Smooth muscle cell (in vitro differentiated cells): ENCODE measurements at regions not wholly inside any gene's neighbourhood (a gene's known extent, or its start where the extent isn't known, plus 50 kb on each side); places are given as distances from the start of the nearest gene placed in this dataset.
A peak's percentile ranks its signal among the peaks of the same experiment; 100 is the strongest.
"Not testable (repeated sequence)": the region's sequence is repeated elsewhere in the genome, so short reads cannot be mapped to it uniquely, and the experiment has no call there.

Experiments
- DNase-seq: peaks from one replicate; lab custom pipeline; 2025; ENCODE audit not compliant: unreplicated experiment; lab: John Stamatoyannopoulos, UW
- H2AFZ ChIP-seq: fragments of 200-600 bp; sonication (generic); 2 replicates; pipeline ENCODE4 v1.6.0; 2016; ENCODE audit warnings: antibody characterized with exemption, low read depth, mild to moderate bottlenecking
- H3F3A ChIP-seq: fragments of 200-600 bp; sonication (generic); 2 replicates; pipeline ENCODE4 v1.6.0; 2017; ENCODE audit warnings: antibody characterized with exemption, low read depth
- H3K27ac ChIP-seq: fragments of 200-600 bp; sonication (generic); 2 replicates; pipeline ENCODE4 v1.5.1; 2016; ENCODE audit warnings: low read depth, mild to moderate bottlenecking
- H3K27me3 ChIP-seq: fragments of 200-600 bp; sonication (generic); 2 replicates; pipeline ENCODE4 v1.6.1; 2016; ENCODE audit warnings: low read depth, mild to moderate bottlenecking
- H3K36me3 ChIP-seq: fragments of 200-600 bp; sonication (generic); 2 replicates; pipeline ENCODE4 v1.5.1; 2016; ENCODE audit warnings: low read depth
- H3K4me1 ChIP-seq: fragments of 200-600 bp; sonication (generic); 2 replicates; pipeline ENCODE4 v1.5.1; 2016; ENCODE audit warnings: low read depth
- H3K4me2 ChIP-seq: fragments of 200-600 bp; sonication (generic); 2 replicates; pipeline ENCODE4 v1.6.0; 2016; ENCODE audit warnings: mild to moderate bottlenecking
- H3K4me3 ChIP-seq: fragments of 200-600 bp; sonication (generic); 2 replicates; pipeline ENCODE4 v1.5.1; 2016; ENCODE audit warnings: mild to moderate bottlenecking
- H3K79me2 ChIP-seq: fragments of 200-600 bp; sonication (generic); 2 replicates; pipeline ENCODE4 v1.6.0; 2016; ENCODE audit warnings: low read depth, mild to moderate bottlenecking
- H3K9ac ChIP-seq: fragments of 200-600 bp; sonication (generic); 2 replicates; pipeline ENCODE4 v1.6.0; 2016; ENCODE audit warnings: low read depth
- H3K9me3 ChIP-seq: fragments of 200-600 bp; sonication (generic); replicated peaks from 2 replicates; pipeline ENCODE4 v1.5.1; 2016; ENCODE audit warnings: low read depth
- H4K20me1 ChIP-seq: fragments of 200-600 bp; sonication (generic); 2 replicates; pipeline ENCODE4 v1.6.0; 2016; ENCODE audit warnings: low read depth
- WGBS: methylation state at CpG from one replicate; pipeline ENCODE4 v1.1.7; 2016; ENCODE audit warnings: low lambda C conversion rate; 5-methylcytosine and 5-hydroxymethylcytosine counted together
- TF ChIP-seq, protein P1 (sequence below): fragments of 200-600 bp; sonication (generic); IDR thresholded peaks from 2 replicates; pipeline ENCODE4 v1.5.1; 2017; ENCODE audit warnings: borderline replicate concordance, mild to moderate bottlenecking, antibody characterized with exemption; ENCODE audit not compliant: insufficient read depth, poor library complexity, severe bottlenecking

DNA sequence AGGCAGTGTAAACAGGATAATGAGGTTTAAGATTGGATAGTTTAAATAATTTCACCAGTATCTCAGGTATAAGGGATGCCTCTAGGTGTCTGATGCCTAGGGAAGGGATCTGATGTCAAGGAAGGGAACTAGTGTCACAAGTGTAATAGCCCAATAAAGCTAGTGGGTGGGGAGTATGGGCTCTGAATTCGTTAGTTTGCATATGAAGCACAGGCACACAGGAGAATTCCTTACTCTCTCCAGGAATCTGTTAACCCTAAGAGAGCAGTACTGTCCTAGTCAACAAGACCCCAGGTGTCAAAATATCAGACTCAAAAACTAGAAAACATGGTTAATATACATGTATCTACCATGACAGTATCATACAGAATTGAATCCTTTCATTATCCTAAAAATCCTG is 352.5 kb upstream of the CYLC2 start:
- 17% methylated on average over 1 of the region's 1 CpG for WGBS
- TF ChIP-seq, protein P1, sequence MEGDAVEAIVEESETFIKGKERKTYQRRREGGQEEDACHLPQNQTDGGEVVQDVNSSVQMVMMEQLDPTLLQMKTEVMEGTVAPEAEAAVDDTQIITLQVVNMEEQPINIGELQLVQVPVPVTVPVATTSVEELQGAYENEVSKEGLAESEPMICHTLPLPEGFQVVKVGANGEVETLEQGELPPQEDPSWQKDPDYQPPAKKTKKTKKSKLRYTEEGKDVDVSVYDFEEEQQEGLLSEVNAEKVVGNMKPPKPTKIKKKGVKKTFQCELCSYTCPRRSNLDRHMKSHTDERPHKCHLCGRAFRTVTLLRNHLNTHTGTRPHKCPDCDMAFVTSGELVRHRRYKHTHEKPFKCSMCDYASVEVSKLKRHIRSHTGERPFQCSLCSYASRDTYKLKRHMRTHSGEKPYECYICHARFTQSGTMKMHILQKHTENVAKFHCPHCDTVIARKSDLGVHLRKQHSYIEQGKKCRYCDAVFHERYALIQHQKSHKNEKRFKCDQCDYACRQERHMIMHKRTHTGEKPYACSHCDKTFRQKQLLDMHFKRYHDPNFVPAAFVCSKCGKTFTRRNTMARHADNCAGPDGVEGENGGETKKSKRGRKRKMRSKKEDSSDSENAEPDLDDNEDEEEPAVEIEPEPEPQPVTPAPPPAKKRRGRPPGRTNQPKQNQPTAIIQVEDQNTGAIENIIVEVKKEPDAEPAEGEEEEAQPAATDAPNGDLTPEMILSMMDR: no peak
- H3K27ac ChIP-seq: no peak overlapping the region

DNA sequence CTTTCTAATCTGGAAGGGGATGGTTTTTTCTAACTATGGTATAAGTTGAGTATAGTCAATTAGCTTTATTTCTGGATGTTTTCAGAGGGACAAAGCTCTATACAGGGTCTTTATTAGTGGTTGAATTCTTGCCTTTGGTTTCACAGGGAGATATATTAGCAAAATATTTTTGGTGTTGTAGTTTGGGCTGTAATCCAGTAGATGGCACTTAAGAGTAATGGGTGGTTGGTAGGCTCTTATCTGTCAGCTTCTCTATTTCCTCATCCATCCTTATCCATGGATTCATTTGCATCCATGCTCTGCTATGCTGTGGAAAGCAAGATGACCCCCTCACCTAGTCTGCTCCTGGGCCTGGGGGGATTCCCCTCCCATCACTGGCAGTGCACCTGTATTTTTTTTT is 363.6 kb upstream of the CYLC2 start:
- Histone ChIP-seq H3F3A (no peaks in the 10 kb centered on the region), H3K36me3 (no peaks in the 10 kb centered on the region), H3K4me1 (no peaks in the 10 kb centered on the region), H3K27ac (no peak overlapping the region), H3K4me2 (no peak overlapping the region), H3K4me3 (no peak overlapping the region), H3K9me3 (no peaks in the 10 kb centered on the region), H4K20me1 (no peaks in the 10 kb centered on the region), H3K9ac (no peak overlapping the region), H2AFZ (no peak overlapping the region), H3K79me2 (no peaks in the 10 kb centered on the region), H3K27me3 (no peaks in the 10 kb centered on the region)
- TF ChIP-seq, protein P1: peak; percentile 16
- DNase-seq: no peak

More for the DNA sequence above, 352.5 kb upstream of the CYLC2 start:
- no peak overlapping the region for H3K9ac ChIP-seq
- no peak for DNase-seq
- no peaks in the 10 kb centered on the region for H4K20me1 ChIP-seq
- no peak overlapping the region for H2AFZ ChIP-seq
- H3F3A ChIP-seq: no peaks in the 10 kb centered on the region
- no peaks in the 10 kb centered on the region for H3K9me3 ChIP-seq
- no peaks in the 10 kb centered on the region for H3K36me3 ChIP-seq
- H3K27me3 ChIP-seq: no peaks in the 10 kb centered on the region
- H3K4me3 ChIP-seq: no peak overlapping the region
- H3K4me1 ChIP-seq: no peaks in the 10 kb centered on the region
- H3K79me2 ChIP-seq: no peaks in the 10 kb centered on the region
- H3K4me2 ChIP-seq: no peak overlapping the region

DNA sequence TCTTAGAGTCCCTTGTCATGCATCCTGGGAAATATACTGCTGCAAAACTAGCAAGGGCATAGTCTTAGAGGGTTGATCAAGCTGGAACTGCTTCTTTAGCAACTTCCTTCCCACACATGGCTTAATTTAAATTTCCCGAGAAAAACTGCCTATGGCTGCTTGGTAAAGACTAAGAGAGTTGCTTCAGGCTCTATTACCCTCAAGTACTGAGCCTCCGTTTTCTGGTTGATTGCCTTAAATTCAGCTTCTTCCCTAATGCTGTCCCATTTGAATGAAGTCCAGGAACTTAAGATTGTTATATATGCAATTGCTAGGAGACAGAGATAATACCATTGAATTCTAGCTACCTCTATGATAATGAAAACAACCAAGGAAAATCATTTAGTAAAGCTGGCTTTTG is 385.7 kb upstream of the CYLC2 start:
- Histone ChIP-seq H3F3A (no peaks in the 10 kb centered on the region), H3K9ac (no peak overlapping the region), H3K36me3 (no peaks in the 10 kb centered on the region), H3K4me1 (no peaks in the 10 kb centered on the region), H3K4me3 (no peak overlapping the region), H4K20me1 (no peaks in the 10 kb centered on the region), H2AFZ (no peak overlapping the region), H3K4me2 (no peak overlapping the region), H3K27me3 (no peaks in the 10 kb centered on the region), H3K79me2 (no peaks in the 10 kb centered on the region), H3K27ac (no peak overlapping the region), H3K9me3 (no peaks in the 10 kb centered on the region)
- WGBS: 78% methylated on average over 2 of the region's 2 CpGs
- no peak for DNase-seq
- TF ChIP-seq, protein P1: no peak

DNA sequence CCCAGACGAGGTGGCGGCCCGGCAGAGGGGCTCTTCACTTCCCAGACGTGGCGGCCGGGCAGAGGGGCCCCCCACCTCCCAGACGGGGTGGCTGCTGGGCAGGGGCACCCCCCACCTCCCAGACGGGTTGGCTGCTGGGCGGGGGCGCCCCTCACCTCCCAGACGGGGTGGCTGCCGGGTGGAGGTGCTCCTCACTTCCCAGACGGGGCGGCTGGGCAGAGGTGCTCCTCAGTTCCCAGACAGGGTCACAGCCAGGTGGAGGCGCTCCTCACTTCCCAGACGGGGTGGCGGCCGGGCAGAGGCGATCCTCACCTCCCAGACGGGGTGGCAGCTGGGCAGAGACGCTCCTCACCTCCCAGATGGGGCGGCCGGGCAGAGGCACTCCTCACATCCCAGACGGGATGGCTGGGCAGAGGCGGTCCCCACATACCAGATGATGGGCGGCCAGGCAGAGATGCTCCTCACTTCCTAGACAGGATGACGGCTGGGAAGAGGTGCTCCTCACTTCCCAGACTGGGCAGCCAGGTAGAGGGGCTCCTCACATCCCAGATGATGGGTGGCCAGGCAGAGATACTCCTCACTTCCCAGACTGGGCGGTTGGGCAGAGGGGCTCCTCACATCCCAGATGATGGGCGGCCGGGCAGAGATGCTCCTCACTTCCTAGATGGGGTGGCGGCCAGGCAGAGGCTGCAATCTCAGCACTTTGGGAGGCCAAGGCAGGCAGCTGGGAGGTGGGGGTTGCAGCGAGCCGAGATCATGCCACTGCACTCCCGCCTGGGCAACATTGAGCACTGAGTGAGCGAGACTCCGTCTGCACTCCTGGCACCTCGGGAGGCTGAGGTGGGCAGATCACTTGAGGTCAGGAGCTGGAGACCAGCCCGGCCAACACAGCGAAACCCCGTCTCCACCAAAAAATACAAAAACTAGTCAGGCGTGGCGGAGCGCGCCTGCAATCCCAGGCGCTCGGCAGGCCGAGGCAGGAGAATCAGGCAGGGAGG is 391.6 kb upstream of the CYLC2 start:
- WGBS: 93% methylated on average over 34 of the region's 47 CpGs
- H2AFZ ChIP-seq, DNase-seq, H3K27ac ChIP-seq, H3K4me1 ChIP-seq, H3K4me3 ChIP-seq, H4K20me1 ChIP-seq, H3K27me3 ChIP-seq, H3F3A ChIP-seq, H3K79me2 ChIP-seq, H3K9me3 ChIP-seq, H3K4me2 ChIP-seq, H3K36me3 ChIP-seq, H3K9ac ChIP-seq: not testable (repeated sequence)
